Loucy (cell line): ENCODE measurements at regions not wholly inside any gene's neighbourhood (a gene's known extent, or its start where the extent isn't known, plus 50 kb on each side); places are given as distances from the start of the nearest gene placed in this dataset.

Source experiments
- H2AFZ ChIP-seq: fragments of 200-600 bp; sonication (generic); 2 replicates; pipeline ENCODE4 v1.6.0; 2016; ENCODE audit warnings: antibody characterized with exemption, mild to moderate bottlenecking, low read length, moderate library complexity
- H3F3A ChIP-seq: fragments of 200-600 bp; 2 replicates; pipeline ENCODE4 v1.6.0; 2016; ENCODE audit warnings: antibody characterized with exemption, low read depth, mild to moderate bottlenecking
- H3K27me3 ChIP-seq: fragments of 200-600 bp; sonication (generic); 2 replicates; pipeline ENCODE4 v1.6.1; 2014; ENCODE audit warnings: low read length, mild to moderate bottlenecking; ENCODE audit not compliant: insufficient read depth, poor library complexity, severe bottlenecking
- H3K36me3 ChIP-seq: fragments of 200-600 bp; sonication (generic); 2 replicates; pipeline ENCODE4 v1.6.1; 2016; ENCODE audit warnings: low read length; ENCODE audit not compliant: insufficient read depth
- H3K4me1 ChIP-seq: fragments of 200-600 bp; sonication (generic); 2 replicates; pipeline ENCODE4 v1.5.1; 2014; ENCODE audit warnings: low read length, mild to moderate bottlenecking; ENCODE audit not compliant: insufficient read depth, poor library complexity, severe bottlenecking
- H3K4me2 ChIP-seq: fragments of 200-600 bp; sonication (generic); 2 replicates; pipeline ENCODE4 v1.6.0; 2014; ENCODE audit warnings: antibody characterized with exemption, low read length, low read depth, mild to moderate bottlenecking; ENCODE audit not compliant: poor library complexity, severe bottlenecking
- H3K4me3 ChIP-seq: fragments of 200-600 bp; sonication (generic); 2 replicates; pipeline ENCODE4 v1.5.1; 2014; ENCODE audit warnings: low read length, mild to moderate bottlenecking, mixed read lengths; ENCODE audit not compliant: poor library complexity, severe bottlenecking
- H3K79me2 ChIP-seq: fragments of 200-600 bp; sonication (generic); 2 replicates; pipeline ENCODE4 v1.6.1; 2014; ENCODE audit warnings: low read length; ENCODE audit not compliant: insufficient read depth
- H3K9ac ChIP-seq: fragments of 200-600 bp; sonication (generic); 2 replicates; pipeline ENCODE4 v1.6.0; 2014; ENCODE audit warnings: mild to moderate bottlenecking, low read depth, low read length, moderate library complexity; ENCODE audit not compliant: poor library complexity, severe bottlenecking
- H3K9me2 ChIP-seq: fragments of 200-600 bp; sonication (generic); replicated peaks from 2 replicates; pipeline ENCODE4 v1.6.1; 2016; ENCODE audit warnings: low read depth, low read length, mixed read lengths
- H3K9me3 ChIP-seq: fragments of 200-600 bp; sonication (generic); 2 replicates; pipeline ENCODE4 v1.6.1; 2014; ENCODE audit warnings: mild to moderate bottlenecking, antibody characterized with exemption, low read length, low read depth; ENCODE audit not compliant: insufficient read depth
- H4K20me1 ChIP-seq: fragments of 200-600 bp; sonication (generic); 2 replicates; pipeline ENCODE4 v1.6.0; 2014; ENCODE audit warnings: antibody characterized with exemption, low read length, mild to moderate bottlenecking; ENCODE audit not compliant: insufficient read depth, poor library complexity, severe bottlenecking
- CTCF ChIP-seq: fragments of 200-600 bp; sonication (generic); conservative IDR thresholded peaks from 2 replicates; pipeline ENCODE4 v1.5.1; 2014; ENCODE audit warnings: mild to moderate bottlenecking, antibody characterized with exemption, low read length
- EZH2phosphoT487 ChIP-seq: fragments of 200-600 bp; IDR thresholded peaks from 2 replicates; pipeline ENCODE4 v1.6.1; 2018; ENCODE audit warnings: antibody characterized with exemption, mild to moderate bottlenecking, moderate library complexity, borderline replicate concordance

- no peaks in the 10 kb centered on the region for H3K4me1 ChIP-seq
- no peaks in the 10 kb centered on the region for H3K27me3 ChIP-seq
- TF ChIP-seq EZH2phosphoT487 (no peak), CTCF (no peak)
- H3F3A ChIP-seq: no peaks in the 10 kb centered on the region
- H2AFZ ChIP-seq: no peak overlapping the region
- no peak overlapping the region for H3K9ac ChIP-seq
- no peaks in the 10 kb centered on the region for H3K9me2 ChIP-seq
- H3K79me2 ChIP-seq: no peaks in the 10 kb centered on the region
- no peak overlapping the region for H3K4me3 ChIP-seq
- H4K20me1 ChIP-seq: no peaks in the 10 kb centered on the region
- no peaks in the 10 kb centered on the region for H3K9me3 ChIP-seq
- H3K36me3 ChIP-seq: no peaks in the 10 kb centered on the region
- H3K4me2 ChIP-seq: no peak overlapping the region
Observed at GRCh38 chr5:113735751-113736150, 222.3 kb downstream of the YTHDC2 start.

GRCh38 chr5:113742176-113742575 lies 228.7 kb downstream of the YTHDC2 start:
- TF ChIP-seq CTCF (no peak), EZH2phosphoT487 (no peak)
- H3K4me2 ChIP-seq: no peak overlapping the region
- no peaks in the 10 kb centered on the region for H3K4me1 ChIP-seq
- H3K4me3 ChIP-seq: no peak overlapping the region
- H3K9me2 ChIP-seq: no peaks in the 10 kb centered on the region
- no peak overlapping the region for H2AFZ ChIP-seq
- no peaks in the 10 kb centered on the region for H3K9me3 ChIP-seq
- no peaks in the 10 kb centered on the region for H3K79me2 ChIP-seq
- no peaks in the 10 kb centered on the region for H3K36me3 ChIP-seq
- H3K9ac ChIP-seq: no peak overlapping the region
- no peaks in the 10 kb centered on the region for H4K20me1 ChIP-seq
- H3F3A ChIP-seq: no peaks in the 10 kb centered on the region
- H3K27me3 ChIP-seq: no peaks in the 10 kb centered on the region

- Histone ChIP-seq H3K9me3 (no peaks in the 10 kb centered on the region), H3K9me2 (no peaks in the 10 kb centered on the region), H2AFZ (no peak overlapping the region), H3K9ac (no peak overlapping the region), H3K36me3 (no peaks in the 10 kb centered on the region), H3K4me3 (no peak overlapping the region), H4K20me1 (no peaks in the 10 kb centered on the region), H3K27me3 (no peaks in the 10 kb centered on the region), H3K79me2 (no peaks in the 10 kb centered on the region), H3F3A (no peaks in the 10 kb centered on the region), H3K4me2 (no peak overlapping the region), H3K4me1 (no peaks in the 10 kb centered on the region)
- no peak for TF ChIP-seq CTCF
- no peak for TF ChIP-seq EZH2phosphoT487
Observed at GRCh38 chr5:113742639-113743038, 229.1 kb downstream of the YTHDC2 start.
